GM21528 (cell line): ENCODE measurements at regions not wholly inside any gene's neighbourhood (a gene's known extent, or its start where the extent isn't known, plus 50 kb on each side); places are given as distances from the start of the nearest gene placed in this dataset.
"Not testable (repeated sequence)": the region's sequence is repeated elsewhere in the genome, so short reads cannot be mapped to it uniquely, and the experiment has no call there.

Experiments used
- ATAC-seq: cut with Tn5 transposase; IDR thresholded peaks from one replicate; pipeline ENCODE4 v1.9.1; 2021; ENCODE audit warnings: mild to moderate bottlenecking, moderate library complexity; ENCODE audit not compliant: unreplicated experiment, low FRiP score

GRCh38 chr3:164779816-164780215 is 298.5 kb downstream of the SI start:
- no peak for ATAC-seq

DNA sequence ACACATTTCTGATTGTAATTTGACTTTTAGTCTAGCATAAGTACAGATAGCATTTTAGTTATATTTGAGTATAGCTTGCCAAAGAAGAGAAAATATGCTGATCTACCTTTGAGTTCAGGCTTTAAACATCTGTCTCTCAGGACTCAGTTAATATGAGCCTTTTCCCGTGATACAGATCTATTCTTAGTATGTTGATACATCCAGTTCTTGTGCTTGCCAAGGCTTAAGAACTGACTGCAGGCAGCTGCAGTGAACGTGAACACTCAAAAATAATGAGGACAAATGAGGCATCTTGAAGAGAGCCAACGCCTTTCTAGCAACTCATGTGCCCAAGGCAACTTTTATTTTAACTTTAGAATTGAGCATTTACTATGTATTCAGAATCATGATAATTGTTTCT is 325.5 kb downstream of the SI start:
- ATAC-seq, result no peak

- no peak for ATAC-seq
These were observed 329.7 kb downstream of the SI start for GRCh38 chr3:164748626-164749025.

DNA sequence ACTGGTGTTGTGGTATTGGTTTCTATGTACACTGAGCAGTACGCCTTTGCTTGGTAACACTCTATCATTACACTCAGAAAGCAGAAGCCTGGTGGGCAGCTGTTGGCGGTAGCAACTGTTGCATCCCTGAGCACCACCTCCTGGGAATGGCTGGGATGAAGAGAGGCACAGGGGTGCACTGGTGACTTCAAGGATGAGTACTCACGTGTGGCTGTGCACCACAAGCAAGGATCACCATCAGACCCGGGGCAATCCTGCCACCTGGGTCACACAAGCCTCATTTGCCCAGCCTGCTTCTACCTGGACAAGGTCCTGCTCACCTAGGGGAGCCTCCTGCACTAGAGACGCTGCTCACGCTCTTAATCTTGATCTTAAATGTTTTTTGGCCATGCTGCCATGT is 336.4 kb downstream of the SI start:
- ATAC-seq, result no peak

DNA sequence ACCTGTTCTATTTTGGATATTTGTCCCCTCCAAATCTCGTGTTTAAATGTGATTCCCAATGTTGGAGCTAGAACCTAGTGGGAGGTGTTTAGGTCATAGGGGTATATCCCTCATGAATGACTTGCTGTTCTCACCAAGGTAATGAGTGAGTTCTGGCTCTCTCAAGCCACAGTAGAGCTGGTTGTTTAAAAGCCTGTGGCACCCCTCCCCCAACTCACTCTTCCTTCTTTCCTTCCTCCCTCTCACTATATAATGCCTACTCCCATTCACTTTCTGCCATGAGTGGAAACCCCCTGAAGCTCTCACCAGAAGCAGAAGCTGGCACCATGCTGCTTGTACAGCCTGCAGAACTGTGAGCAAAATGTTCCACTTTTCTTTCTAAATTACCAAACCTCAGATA is 341.1 kb downstream of the SI start:
- ATAC-seq, result no peak

GRCh38 chr3:164732166-164732565 is 346.1 kb downstream of the SI start:
- ATAC-seq, result no peak

GRCh38 chr3:164730815-164731360 is 347.4 kb downstream of the SI start:
- no peak for ATAC-seq

GRCh38 chr3:164723396-164723795 is 354.9 kb downstream of the SI start:
- ATAC-seq, result no peak

- ATAC-seq, result not testable (repeated sequence)
These were observed 375.5 kb downstream of the SI start for GRCh38 chr3:164702808-164703207.

GRCh38 chr3:164687902-164688301 is 390.4 kb downstream of the SI start:
- ATAC-seq, result no peak

DNA sequence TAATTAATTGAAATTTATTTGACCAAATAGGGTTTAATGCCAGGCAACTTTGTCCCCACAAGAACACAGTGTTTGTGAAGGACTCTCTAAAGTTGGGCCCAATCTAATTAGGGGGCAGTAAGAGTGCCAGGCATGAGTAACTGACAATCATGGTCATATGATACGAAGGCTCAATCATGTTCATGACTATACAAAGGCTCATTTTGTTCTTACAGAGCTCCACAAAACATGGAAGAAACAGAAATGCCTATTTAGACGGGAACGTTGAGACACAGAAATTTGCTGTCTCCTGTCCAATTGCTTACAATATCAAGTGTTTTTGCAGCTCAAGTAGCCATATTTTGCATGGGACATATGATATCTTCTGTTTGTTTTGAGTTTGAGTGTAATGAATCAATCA is 391.1 kb downstream of the SI start:
- no peak for ATAC-seq

DNA sequence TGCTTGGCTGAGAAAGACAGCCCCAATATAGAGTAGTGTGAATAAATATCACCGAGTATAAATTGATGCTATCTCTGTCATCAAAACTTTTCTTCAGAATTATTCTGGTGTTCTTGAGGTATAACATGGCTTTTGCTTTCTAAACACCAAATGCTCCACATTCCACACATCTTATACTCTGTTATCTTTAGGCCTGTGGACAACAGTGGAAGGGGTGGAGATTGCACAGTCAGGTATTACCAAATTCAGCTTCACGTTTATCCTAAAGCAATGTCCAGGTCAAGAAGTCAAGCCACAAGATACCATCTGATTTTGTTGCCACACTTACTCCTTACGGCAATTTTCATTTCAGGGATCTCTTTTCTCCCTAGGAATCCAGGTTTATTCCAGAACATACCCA is 394.8 kb downstream of the SI start:
- no peak for ATAC-seq

DNA sequence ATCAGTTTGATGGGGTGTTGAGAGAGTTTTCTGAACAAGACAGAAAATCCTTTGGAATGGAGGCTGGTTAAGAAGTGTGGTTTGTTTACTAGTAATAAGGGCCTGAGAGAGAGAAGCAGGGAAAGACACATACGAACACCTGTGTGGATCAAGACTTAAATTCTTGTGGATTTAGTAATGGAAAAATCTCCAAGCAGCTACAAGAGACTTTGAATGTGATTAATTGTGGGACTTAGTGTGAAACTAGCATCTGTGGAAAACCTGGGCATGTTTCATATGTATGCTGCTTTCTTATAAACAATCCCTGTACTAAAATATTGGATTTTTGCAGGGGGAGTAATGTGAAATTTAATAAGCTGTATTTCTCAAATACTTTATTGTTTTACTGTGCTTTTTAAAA is 399.1 kb downstream of the SI start:
- ATAC-seq, result no peak

GRCh38 chr3:164677317-164677716 is 401.0 kb downstream of the SI start:
- ATAC-seq, result no peak

DNA sequence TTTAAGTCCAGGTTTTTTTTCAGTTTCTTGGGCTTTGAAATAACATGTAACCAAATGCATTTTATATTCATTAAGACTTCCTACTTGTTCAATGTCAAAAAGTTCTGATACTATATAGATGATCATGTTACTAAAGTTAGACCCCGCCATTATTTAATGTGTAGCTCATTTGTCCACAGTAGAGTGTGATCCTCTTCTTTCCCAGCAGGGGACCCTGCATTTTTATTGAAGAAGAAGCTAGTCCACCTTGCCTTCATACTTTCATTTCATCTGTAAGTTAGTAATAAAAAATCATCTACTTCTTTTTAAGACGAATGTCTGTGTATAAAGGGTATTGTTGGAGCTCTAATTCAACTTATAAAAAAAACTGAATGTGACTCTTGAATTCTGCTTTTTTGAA is 404.6 kb downstream of the SI start:
- ATAC-seq, result no peak

DNA sequence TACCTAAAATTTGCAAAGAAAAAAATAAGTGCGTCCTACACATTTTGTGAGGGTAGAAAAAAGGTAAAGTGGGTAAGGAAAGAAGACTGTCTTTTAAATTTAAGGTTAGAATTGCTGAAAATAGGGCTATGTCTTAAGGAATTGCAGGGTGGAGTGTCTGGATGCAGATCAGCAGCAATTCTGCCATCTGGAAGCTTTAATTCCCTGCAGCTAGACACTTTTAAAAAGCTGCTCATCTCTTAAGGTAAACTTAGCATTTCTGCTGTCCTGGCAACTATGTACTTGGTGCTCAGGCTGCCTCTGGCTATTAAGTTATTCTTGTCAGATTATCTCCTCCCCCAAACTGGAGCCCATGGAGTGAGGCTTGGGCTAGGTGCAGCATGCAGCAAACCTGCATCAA is 420.2 kb downstream of the SI start:
- no peak for ATAC-seq

- no peak for ATAC-seq
These were observed 420.7 kb downstream of the SI start for GRCh38 chr3:164657631-164658030.

DNA sequence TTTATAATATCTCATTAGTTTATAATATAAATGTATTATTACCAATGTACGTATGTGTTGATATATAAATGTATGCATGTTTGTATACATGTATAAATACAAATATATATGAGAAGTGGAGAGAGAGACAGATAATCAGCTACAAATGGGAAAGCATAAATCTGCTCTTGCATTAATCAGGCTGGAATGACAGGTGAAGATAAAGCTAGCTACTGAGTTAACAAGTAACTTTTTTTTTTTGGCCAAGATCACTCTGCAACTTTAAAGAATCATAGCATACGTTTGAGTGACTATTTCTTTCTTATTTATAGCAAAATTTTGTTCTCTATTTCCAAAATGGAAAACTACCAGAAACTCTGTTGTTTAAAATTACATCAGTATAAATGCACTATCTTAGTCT is 422.8 kb downstream of the SI start:
- no peak for ATAC-seq

DNA sequence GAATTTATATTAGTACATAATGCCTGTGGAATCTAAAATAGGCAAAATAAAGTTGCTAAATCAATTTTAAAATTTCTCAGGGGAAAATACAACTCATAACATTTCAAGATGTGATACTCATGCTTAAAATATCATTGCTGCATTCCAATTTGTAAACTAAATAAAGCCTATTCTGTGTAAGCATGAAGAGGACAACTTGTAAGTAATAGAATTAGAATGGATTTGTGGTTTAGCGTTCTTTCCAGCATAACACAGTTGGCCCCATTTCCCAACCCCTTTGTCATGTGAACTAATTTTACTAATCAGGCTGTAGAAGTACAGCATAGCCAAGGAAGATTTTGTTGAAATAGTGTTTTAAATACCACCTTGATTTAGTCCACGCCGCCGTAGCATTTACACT is 437.2 kb downstream of the SI start:
- ATAC-seq, result no peak

GRCh38 chr3:164640591-164640990 is 437.7 kb downstream of the SI start:
- no peak for ATAC-seq

DNA sequence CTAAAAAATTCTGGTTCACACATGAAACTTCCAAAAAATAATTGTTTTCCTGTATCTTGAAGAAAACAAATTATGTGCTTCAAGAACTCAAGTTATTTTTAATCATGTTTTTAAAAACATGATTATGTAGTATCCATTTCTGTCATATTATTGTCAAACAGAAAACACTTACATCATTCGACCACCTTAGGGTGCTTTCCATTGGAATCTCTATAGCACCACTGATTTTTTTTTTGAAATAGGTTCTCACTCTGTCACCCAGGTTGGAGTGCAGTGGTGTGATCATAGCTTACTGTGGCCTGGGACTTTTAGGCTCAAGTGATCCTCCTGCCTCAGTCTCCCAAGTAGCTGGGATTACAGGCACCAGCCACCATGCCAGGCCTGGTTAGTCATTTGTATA is 457.3 kb downstream of the SI start:
- no peak for ATAC-seq

DNA sequence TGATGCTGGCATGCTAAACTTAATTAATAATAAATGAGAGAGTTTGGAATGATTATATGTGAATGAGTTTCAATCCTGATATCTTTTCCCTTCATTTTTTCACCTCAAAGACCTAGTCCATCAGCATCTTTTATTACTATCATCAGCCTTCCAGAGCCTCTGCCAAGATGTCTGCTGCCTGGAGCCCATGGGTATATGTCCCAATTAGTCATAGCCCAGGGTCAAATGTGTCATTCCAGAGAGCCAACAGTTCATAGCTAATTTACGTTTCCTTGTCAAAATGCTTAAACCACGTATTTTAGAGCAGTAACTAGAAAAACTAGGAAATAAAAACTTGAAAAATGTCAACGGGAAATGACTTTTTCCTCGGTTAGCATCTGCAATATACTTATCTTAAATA is 457.9 kb downstream of the SI start:
- no peak for ATAC-seq

DNA sequence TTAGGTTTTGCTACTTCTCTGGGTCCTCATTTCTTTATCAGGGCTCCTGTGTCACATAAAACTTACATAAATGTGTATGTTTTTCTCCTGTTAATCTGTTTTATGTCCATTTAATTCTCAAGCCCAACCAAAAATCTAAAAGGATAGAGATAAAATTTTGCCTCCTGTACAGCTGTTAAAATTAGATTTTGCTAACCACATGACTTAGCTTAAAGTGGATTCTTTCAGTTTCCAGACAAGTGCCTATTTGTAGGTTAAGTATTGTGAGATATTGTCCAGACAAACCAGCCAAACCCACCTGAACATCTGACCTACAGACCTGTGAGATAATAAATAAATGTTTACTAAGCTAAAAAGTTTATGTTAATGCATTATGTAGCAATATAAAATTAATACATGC is 465.5 kb downstream of the SI start:
- ATAC-seq, result no peak
